Stimulated activated CD4-positive, alpha-beta T cell treated with anti-CD3 and anti-CD28 coated beads, Interleukin-2, amount 100 ng/mL, for 4 hours (primary cell): ENCODE measurements at regions not wholly inside any gene's neighbourhood (a gene's known extent, or its start where the extent isn't known, plus 50 kb on each side); places are given as distances from the start of the nearest gene placed in this dataset.

ENCODE experiments used
- DNase-seq: peaks from one replicate; pipeline ENCODE4 v3.0.0-alpha.2; 2020; ENCODE audit warnings: low read depth

DNA sequence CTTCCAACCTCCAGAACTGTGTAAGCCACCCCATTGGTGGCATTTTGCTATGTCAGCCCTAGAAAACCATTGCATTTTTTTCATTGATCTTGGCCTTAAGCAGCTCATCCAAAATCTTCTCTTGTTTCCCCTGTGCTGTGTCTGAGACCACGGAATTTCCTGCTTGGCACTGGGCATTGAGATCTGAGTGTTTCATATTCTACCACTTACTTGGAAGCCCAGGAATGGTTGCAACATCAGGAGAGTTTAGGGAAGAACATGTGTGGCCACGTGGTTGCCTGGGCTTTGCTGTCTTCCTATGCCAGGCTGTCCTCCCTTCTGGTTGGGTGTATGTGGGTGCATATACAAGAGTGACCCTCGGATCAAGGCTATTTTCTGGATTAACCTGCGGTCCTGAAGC is 139.3 kb upstream of the PMEPA1 start:
- no peak for DNase-seq

- no peak for DNase-seq
These were observed 138.5 kb upstream of the PMEPA1 start for GRCh38 chr20:57848282-57848681.

GRCh38 chr20:57847104-57847503 is 137.3 kb upstream of the PMEPA1 start:
- no peak for DNase-seq

DNA sequence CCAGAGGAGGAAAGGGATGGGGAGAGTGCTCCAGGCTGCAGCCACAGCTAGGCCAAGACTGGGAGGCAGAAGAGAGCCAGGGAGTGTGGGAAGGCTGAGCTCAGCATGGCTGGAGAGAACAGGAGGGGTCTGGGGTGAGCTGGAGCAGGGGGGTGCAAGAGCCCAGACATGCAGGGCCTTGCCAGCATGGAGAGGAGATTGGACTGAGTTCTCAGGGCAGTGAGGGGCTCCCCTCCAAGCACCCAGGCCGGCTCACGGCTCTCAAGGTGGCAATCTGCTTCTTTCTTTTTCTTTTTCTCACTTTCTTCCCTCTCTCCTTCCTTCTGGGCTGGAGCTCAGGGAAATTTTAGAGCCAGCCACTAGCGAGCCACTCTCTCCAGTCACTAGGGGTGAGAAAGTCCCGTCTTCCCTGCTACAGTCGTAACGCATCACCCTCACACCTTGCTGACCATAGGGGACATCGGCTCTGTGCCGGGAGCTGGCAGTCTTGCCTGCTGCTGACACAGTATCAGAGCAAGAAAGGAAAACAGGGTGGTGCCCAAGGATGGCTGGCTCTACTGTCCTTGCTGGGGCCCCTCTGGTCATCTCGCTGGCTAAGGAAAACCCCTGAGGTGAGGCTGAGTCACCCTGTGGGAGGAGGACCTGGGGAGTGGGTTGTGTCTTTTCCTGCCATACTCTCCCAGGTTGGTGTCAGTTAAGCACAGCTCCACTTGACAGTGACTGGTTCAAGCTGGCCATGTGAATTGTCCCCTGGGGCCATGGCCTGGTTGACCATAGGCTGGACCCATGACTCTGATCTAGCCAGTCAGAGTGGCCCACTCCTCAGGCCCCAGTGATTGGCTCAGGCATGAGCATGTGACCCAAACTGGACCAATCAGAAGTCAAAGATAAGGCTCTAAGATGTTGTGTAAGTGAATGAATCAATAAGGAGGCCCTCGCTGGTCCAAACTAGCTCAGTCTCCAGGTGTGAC is 135.1 kb upstream of the PMEPA1 start:
- DNase-seq: no peak

GRCh38 chr20:57843941-57844625 is 134.3 kb upstream of the PMEPA1 start:
- DNase-seq: no peak

GRCh38 chr20:57842720-57843119 is 132.9 kb upstream of the PMEPA1 start:
- DNase-seq: no peak

DNA sequence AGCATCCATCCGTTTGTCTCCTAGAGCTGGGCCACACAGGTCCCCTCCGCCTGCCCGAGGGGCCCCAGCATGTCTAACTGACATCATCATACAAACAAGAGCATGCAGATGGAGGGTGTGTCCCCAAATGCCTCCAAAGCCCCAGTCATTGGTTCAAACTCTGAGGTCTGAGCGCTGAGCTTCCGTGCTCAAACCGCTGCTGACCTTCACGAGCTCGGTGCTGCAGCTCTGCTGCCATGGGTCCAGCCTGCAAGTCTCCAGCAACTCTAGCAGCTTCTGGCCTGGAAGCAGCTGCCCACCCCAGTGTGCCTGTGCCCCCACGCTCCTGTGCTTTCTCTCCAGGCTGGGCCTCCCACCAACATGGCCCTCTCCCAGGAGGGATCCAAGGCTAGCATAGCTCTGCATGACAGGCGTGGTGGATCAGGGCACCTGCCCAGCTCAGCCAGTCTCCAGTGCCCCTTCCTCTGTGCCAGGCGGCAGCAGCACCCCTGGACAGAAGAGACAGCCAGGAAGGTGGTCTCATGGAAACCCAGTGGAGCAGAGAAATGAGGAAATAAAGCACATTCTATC is 131.6 kb upstream of the PMEPA1 start:
- no peak for DNase-seq

DNA sequence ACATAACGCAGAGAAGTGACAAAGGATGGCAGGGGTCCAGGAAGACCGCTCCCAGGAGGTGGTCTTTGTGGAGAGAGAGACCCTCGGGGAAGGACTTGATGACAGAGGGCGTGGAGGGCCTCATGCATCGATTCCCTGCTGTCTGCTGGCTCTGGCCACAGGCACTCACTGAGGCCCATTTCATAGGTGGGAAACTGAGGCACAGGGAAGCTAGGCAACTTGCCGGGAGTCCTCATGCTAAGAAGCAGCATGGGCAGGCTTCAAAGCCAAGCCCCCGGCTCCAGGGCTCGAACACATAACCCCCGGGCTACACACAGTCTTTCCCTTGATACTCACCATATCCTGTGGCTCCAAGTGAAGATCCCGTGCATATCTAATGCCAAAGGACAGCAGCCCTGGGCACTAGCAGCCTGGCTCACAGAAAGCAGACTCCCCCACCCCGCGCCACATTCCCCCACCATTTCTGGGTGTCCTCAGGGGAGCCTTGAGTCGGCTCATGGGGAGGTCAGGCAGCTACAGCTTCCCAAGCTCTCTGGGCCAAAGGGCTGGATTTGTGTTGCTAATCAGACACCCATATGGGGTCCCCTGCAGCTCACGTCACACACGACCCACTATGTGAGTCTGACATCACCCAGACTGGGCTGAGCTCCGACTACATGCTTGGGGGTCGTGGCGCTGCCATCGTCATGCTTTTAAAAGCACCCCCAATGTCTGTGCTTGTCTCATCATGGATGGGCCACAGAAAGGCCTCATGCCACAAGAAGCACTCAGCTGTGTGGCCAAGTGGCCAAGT is 130.9 kb upstream of the PMEPA1 start:
- no peak for DNase-seq

- DNase-seq: no peak
These were observed 130.3 kb upstream of the PMEPA1 start for GRCh38 chr20:57840066-57840465.

- DNase-seq: no peak
These were observed 128.9 kb upstream of the PMEPA1 start for GRCh38 chr20:57838670-57839151.

- no peak for DNase-seq
These were observed 127.6 kb upstream of the PMEPA1 start for GRCh38 chr20:57837208-57838035.

DNA sequence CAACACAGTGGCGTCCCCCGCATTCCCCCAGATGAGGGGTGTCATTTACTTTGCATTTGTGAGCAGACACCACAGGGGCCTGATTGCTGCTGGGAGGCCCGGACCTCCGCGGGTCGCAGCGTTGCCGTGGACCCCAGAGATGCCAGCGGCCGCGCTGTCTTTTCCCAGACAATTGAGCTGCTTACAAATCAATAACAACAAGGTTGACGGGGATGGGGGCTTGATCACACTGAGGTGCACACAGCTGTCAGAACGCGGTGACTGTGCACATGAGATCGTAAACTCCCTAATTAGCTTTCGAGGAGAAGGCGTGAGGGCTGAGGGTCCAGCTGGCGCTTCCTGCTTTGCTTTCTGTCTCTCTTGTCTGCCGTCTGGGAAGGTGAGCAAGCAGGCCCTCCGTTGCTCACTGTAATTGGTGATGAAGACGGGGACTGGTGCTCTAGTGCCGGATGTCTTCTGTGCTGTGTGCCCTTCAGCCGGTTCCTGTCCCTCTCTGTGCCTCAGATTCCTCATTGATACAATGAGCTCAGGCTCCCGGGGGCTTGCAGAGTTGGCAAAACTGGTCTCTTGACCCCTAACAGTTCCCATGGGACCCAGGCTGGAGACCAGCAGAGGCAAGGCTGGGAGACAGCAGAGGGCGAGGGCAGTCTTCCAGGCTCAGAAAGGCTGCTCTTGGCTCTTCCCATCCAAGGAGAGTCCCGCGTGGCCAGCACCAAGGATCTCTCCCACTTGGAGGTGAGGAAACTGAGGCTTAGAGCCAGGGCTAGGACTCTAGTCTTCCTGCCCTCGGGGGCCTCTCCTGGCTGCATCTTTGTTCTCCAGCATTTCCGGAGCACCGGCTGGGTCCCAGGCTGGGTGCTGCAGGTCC is 126.0 kb upstream of the PMEPA1 start:
- no peak for DNase-seq

- DNase-seq: no peak
These were observed 125.2 kb upstream of the PMEPA1 start for GRCh38 chr20:57835074-57835452.

DNA sequence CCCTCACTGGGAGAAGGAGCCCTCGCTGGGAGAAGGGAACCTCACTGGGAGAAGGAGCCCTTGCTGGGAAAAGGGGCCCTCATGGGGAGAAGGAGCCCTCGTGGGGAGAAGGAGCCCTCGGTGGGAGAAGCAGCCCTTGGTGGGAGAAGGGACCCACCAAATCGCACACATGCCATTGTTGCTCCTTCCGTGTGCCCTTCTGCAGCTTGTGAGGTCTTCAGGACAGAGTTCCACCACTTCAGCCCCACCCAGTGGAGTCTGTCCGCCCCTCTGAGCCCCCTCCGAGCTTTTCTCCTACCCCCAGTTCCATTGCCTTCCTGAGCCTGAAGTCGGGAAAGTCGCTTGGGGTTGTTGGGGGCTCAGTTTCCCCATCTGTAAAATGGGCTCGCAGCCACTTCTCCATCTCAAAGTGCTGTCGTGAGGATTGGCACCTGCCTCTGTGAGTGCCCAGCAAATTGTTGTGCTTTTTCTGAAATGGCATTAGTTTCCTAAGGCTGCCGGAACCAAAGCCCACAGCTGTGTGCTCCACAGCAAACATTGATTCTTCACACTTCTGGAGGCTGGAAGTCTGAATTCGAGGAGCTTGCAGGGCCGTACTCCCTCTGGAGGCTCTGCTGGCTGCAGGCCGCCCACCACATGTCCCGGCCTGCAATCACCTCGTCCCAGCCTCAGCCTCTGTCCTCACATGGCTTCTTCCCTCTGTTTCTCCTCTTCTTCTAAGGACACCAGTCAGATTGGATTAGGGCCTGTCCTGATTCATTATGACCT is 124.7 kb upstream of the PMEPA1 start:
- DNase-seq: no peak

GRCh38 chr20:57831993-57832585 is 122.3 kb upstream of the PMEPA1 start:
- DNase-seq: no peak

GRCh38 chr20:57831326-57831992 is 121.6 kb upstream of the PMEPA1 start:
- DNase-seq: no peak

DNA sequence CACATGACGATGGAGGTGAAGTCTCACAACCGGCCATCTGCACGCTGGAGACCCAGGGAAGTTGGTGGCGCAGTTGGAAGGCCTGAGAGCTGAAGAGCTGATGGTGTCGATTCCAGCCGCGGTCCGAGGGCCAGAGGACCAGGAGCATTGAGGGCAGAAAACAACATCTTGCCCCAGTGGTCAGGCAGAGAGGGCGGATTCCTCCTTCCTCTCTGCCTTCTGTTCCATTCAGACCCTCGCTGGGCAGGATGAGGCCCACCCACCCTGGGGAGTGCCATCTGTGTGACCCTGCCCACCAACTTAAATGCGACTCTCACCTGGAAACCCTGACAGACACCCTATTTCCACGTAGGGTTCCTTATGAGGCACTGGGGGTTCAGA is 120.7 kb upstream of the PMEPA1 start:
- no peak for DNase-seq

DNA sequence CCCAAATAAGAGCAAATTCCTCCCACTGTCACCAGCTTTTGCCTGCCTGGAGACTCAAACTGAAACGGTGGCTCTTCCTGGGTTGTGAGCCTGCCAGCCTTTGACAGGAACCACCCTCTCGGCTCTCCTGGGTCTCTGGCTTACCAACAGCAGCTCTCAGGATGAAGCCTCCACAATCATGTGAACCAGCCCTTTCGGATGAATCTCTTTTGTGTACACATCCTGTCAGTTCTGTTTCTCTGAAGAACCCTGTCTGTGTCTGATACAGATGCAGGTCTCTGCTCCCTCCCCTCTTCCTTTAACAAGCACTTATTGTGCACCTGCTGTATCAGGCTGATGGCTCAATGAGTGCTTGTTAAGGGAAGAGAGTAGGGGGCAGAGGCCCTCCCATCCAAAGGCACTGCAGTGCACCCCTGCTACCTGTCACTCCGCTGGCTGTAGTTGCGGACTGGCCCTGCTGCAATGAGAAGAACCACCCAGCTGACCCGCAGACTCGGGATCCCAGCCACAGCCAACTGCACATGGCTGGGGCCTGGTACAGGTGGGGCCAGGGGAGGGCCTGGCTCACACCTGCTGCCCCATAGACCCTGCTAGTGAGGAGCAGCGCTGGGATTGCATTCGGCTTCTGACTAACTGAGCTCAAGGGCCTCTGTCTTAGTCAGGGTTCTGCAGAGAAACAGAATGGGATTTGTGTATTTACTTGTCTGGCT is 120.1 kb upstream of the PMEPA1 start:
- DNase-seq: no peak
